GM21381 (cell line): ENCODE measurements at regions not wholly inside any gene's neighbourhood (a gene's known extent, or its start where the extent isn't known, plus 50 kb on each side); places are given as distances from the start of the nearest gene placed in this dataset.
"Not testable (repeated sequence)": the region's sequence is repeated elsewhere in the genome, so short reads cannot be mapped to it uniquely, and the experiment has no call there.

Experiments used
- ATAC-seq: cut with Tn5 transposase; IDR thresholded peaks from one replicate; pipeline ENCODE4 v1.9.1; 2021; ENCODE audit warnings: mild to moderate bottlenecking, moderate library complexity; ENCODE audit not compliant: unreplicated experiment

DNA sequence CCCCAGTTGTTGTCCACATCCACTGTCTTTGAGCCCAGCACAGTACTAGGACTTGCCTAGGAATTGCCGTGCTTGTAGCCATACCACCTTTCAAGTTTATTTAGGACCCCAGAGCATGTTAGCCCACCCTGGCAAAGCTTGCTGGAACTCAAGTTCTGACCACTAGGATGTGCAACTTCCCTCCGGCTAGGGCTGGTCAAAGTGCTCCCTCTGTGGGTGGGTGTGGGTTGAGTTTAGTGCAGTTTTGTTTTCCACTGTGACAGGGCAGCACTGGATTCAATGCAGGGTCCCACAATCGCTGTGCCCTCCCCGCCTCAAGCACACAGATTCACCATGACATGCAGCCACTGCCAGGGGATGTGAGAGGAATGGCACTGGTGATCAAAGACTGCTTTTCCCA, 96.0 kb downstream of the RASGEF1B start:
- ATAC-seq: no peak

DNA sequence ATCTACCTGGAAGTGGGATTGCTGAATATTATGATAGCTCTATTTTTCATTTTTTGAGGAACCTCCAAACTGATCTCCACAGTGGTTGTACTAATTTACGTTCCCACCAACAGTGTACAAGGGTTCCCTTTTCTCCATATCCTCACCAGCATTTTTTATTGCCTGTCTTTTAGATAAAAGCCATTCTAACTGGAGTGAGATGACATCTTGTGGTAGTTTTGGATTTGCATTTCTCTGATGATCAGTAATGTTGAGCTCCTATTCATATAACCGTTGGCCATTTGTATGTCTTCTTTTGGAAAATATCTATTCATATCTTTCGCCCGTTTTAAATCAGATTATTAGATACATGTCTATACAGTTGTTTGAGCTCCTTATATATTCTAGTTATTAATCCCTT, 101.8 kb downstream of the RASGEF1B start:
- ATAC-seq: no peak

GRCh38 chr4:81366779-81367178, 104.9 kb downstream of the RASGEF1B start:
- no peak for ATAC-seq

- no peak for ATAC-seq
Observed at GRCh38 chr4:81360737-81361136, 111.0 kb downstream of the RASGEF1B start.

GRCh38 chr4:81359207-81359606, 112.5 kb downstream of the RASGEF1B start:
- no peak for ATAC-seq

DNA sequence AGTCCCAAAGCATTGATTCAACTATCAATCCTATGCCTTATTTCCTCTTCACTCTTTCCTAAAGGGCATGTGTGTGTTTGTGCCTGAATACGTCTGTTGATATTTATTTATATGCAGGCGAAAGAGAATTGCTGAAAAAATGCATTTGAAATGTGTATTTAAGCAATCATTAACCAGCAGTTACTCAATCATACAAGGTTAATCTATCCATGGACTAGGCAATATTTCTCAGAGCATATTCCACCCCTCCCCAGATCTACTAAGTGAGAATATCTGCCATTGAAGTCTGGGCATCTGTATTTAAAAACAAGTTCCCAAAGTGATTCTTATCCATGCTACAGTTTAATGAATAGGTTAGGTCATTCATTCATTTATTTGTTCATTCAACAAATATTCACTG, 113.6 kb downstream of the RASGEF1B start:
- no peak for ATAC-seq

GRCh38 chr4:81356621-81357020, 115.1 kb downstream of the RASGEF1B start:
- no peak for ATAC-seq

DNA sequence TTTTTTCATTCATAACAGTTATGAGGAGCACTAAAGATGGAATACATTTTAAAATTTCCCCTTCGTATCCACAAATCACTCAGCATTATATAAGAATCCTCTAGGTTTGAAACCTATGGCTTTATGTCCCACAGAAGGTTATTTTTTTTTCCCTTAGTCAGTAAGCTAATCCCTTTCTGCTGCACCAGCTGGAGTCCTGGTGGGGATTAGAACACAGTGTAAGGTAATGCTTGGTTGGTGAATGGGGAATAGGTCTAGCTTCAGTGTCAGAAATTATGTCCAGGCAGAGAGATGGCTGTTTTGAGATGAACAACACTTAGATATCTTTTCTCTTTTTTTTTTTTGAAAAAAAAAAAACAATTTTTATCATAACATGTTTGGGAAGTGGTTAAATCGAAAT, 116.6 kb downstream of the RASGEF1B start:
- ATAC-seq: no peak

DNA sequence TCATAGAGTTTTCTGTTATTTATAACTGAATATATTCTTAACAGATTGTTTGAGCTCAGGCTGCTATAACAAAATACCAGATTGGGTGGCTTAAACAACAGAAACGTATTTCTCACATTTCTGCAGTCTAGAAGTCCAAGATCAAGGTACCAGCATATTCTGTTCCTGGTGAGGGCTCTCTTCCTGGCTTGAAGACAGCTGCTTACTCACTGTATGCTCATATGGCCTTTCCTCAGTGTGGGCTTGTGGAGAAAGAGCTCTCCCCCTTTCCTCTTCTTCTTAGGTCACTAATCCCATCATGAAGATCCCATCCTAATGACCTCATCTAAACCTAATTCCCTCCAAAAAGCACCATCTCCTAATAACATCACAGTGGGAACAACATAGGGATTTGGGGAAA, 117.8 kb downstream of the RASGEF1B start:
- no peak for ATAC-seq

GRCh38 chr4:81352446-81352835, 119.3 kb downstream of the RASGEF1B start:
- ATAC-seq: no peak

GRCh38 chr4:81351654-81352445, 119.9 kb downstream of the RASGEF1B start:
- peak; percentile 94 for ATAC-seq

GRCh38 chr4:81350040-81350439, 121.7 kb downstream of the RASGEF1B start:
- ATAC-seq: no peak

DNA sequence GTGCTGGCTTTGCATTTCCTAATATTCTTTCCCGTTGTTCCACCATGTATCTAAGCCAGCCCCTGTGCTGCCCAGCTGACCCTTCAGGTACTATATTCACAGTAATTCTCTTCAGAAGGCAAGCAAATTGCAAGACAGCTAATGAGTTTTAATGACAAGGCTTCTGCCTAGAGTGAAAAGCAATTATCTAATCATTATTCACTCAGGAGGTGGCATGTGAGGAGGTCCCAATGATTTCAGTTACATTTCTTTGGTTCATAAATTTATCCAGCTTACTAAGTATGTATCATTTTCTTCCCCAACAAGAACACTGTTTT, 123.0 kb downstream of the RASGEF1B start:
- no peak for ATAC-seq

GRCh38 chr4:81348086-81348777, 123.5 kb downstream of the RASGEF1B start:
- no peak for ATAC-seq

GRCh38 chr4:81346719-81347118, 125.0 kb downstream of the RASGEF1B start:
- no peak for ATAC-seq

- ATAC-seq: no peak
Observed at GRCh38 chr4:81343536-81343935, 128.2 kb downstream of the RASGEF1B start.

DNA sequence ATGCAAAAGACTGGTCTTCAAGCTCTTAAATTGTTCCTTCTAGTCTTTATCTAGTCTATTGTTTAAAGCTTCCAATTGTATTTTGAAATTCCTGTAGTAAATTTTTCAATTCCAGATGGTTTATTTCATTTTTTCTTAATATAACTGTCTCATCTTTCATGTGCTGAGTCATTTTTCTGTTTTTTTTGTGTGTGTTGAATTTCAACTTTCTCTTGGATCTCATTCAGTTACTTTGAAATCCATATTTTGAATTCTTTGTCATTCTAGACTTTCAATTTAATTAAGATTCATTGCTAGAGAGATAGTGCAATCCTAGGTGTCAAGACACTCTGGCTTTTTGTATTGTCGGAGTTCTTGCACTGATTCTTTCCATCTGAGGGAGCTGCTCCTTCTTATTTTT, 128.0 kb upstream of the PRKG2 start:
- ATAC-seq: no peak

- ATAC-seq: no peak
Observed at GRCh38 chr4:81337211-81337610, 122.2 kb upstream of the PRKG2 start.

- no peak for ATAC-seq
Observed at GRCh38 chr4:81335122-81335912, 120.3 kb upstream of the PRKG2 start.

- ATAC-seq: no peak
Observed at GRCh38 chr4:81330018-81330417, 115.0 kb upstream of the PRKG2 start.

- ATAC-seq: no peak
Observed at GRCh38 chr4:81326581-81326980, 111.6 kb upstream of the PRKG2 start.

DNA sequence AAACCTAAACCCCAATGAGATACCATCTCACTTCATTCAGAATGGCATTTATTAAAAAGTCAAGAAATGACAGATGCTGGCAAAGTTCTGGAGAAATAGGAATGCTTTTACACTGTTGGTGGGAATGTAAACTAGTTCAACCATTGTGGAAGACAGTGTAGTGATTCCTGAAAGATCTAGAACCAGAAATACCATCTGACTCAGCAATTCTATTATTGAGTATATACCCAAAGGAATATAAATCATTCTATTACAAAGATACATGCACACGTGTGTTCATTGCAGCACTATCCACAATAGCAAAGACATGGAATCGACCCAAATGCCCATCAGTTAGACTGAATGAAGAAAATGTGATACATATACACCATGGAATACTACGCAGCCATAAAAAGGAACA, 109.6 kb upstream of the PRKG2 start:
- ATAC-seq: not testable (repeated sequence)
